T-helper 2 cell treated with Interferon-gamma antibody and Interleukin-4, amounts not matched to agents 5 μg/mL and 100 μg/mL, for 36 hours (primary cell): ENCODE measurements at regions not wholly inside any gene's neighbourhood (a gene's known extent, or its start where the extent isn't known, plus 50 kb on each side); places are given as distances from the start of the nearest gene placed in this dataset.

ENCODE experiments used
- DNase-seq: peaks from one replicate; pipeline ENCODE4 v3.0.0; 2021; ENCODE audit warnings: low spot score
- H3K27ac Mint-ChIP-seq: one replicate; pipeline ENCODE4 v1.8.0; 2021; ENCODE audit warnings: mild to moderate bottlenecking, mixed read lengths
- H3K27me3 Mint-ChIP-seq: one replicate; pipeline ENCODE4 v1.8.0; 2021; ENCODE audit warnings: low read depth, mixed read lengths
- H3K36me3 Mint-ChIP-seq: one replicate; pipeline ENCODE4 v1.8.0; 2021; ENCODE audit warnings: low read depth, mixed read lengths
- H3K4me1 Mint-ChIP-seq: one replicate; pipeline ENCODE4 v1.8.0; 2021; ENCODE audit warnings: low read depth, mixed read lengths
- H3K4me3 Mint-ChIP-seq: one replicate; pipeline ENCODE4 v1.8.0; 2022; ENCODE audit warnings: mild to moderate bottlenecking, moderate library complexity, mixed read lengths
- H3K9me3 Mint-ChIP-seq: one replicate; pipeline ENCODE4 v1.8.0; 2021; ENCODE audit warnings: mixed read lengths

- no peaks in the 10 kb centered on the region for H3K4me1 Mint-ChIP-seq
- H3K4me3 Mint-ChIP-seq: no peak overlapping the region
- H3K27me3 Mint-ChIP-seq: peaks cover 10% of the 10 kb centered on the region
- no peak overlapping the region for H3K27ac Mint-ChIP-seq
- H3K9me3 Mint-ChIP-seq: no peaks in the 10 kb centered on the region
- H3K36me3 Mint-ChIP-seq: no peaks in the 10 kb centered on the region
- DNase-seq: no peak
Measured at GRCh38 chr10:129334266-129334665, 132.8 kb upstream of the MGMT start.

- Mint-ChIP-seq H3K9me3 (no peaks in the 10 kb centered on the region), H3K36me3 (no peaks in the 10 kb centered on the region), H3K4me3 (no peak overlapping the region), H3K27me3 (peaks cover 10% of the 10 kb centered on the region), H3K4me1 (no peaks in the 10 kb centered on the region), H3K27ac (no peak overlapping the region)
- no peak for DNase-seq
Measured at GRCh38 chr10:129335396-129335795, 131.6 kb upstream of the MGMT start.

- H3K27me3 Mint-ChIP-seq: peaks cover 6% of the 10 kb centered on the region
- H3K4me1 Mint-ChIP-seq: no peaks in the 10 kb centered on the region
- no peak overlapping the region for H3K27ac Mint-ChIP-seq
- no peaks in the 10 kb centered on the region for H3K36me3 Mint-ChIP-seq
- H3K9me3 Mint-ChIP-seq: no peaks in the 10 kb centered on the region
- DNase-seq: no peak
- no peak overlapping the region for H3K4me3 Mint-ChIP-seq
Measured at GRCh38 chr10:129335942-129336341, 131.1 kb upstream of the MGMT start.

GRCh38 chr10:129339191-129339590 lies 127.8 kb upstream of the MGMT start:
- Mint-ChIP-seq H3K27ac (no peak overlapping the region), H3K36me3 (no peaks in the 10 kb centered on the region), H3K4me3 (no peak overlapping the region), H3K4me1 (no peaks in the 10 kb centered on the region), H3K9me3 (no peaks in the 10 kb centered on the region), H3K27me3 (no peaks in the 10 kb centered on the region)
- no peak for DNase-seq

- H3K27me3 Mint-ChIP-seq: no peaks in the 10 kb centered on the region
- no peak overlapping the region for H3K27ac Mint-ChIP-seq
- no peak overlapping the region for H3K4me3 Mint-ChIP-seq
- H3K9me3 Mint-ChIP-seq: no peaks in the 10 kb centered on the region
- H3K4me1 Mint-ChIP-seq: no peaks in the 10 kb centered on the region
- no peak for DNase-seq
- no peaks in the 10 kb centered on the region for H3K36me3 Mint-ChIP-seq
Measured at GRCh38 chr10:129339841-129340240, 127.2 kb upstream of the MGMT start.

- Mint-ChIP-seq H3K27me3 (no peaks in the 10 kb centered on the region), H3K27ac (no peak overlapping the region), H3K36me3 (no peaks in the 10 kb centered on the region), H3K4me1 (no peaks in the 10 kb centered on the region), H3K4me3 (no peak overlapping the region), H3K9me3 (no peaks in the 10 kb centered on the region)
- DNase-seq: no peak
Measured at GRCh38 chr10:129341087-129341486, 126.0 kb upstream of the MGMT start.

- DNase-seq: no peak
- Mint-ChIP-seq H3K4me1 (no peaks in the 10 kb centered on the region), H3K27ac (no peak overlapping the region), H3K27me3 (no peaks in the 10 kb centered on the region), H3K4me3 (no peak overlapping the region), H3K36me3 (no peaks in the 10 kb centered on the region), H3K9me3 (no peaks in the 10 kb centered on the region)
Measured at GRCh38 chr10:129342385-129342784, 124.7 kb upstream of the MGMT start.

GRCh38 chr10:129343141-129343540 lies 123.9 kb upstream of the MGMT start:
- H3K4me3 Mint-ChIP-seq: no peak overlapping the region
- DNase-seq: no peak
- H3K36me3 Mint-ChIP-seq: no peaks in the 10 kb centered on the region
- H3K9me3 Mint-ChIP-seq: no peaks in the 10 kb centered on the region
- H3K4me1 Mint-ChIP-seq: no peaks in the 10 kb centered on the region
- no peak overlapping the region for H3K27ac Mint-ChIP-seq
- no peaks in the 10 kb centered on the region for H3K27me3 Mint-ChIP-seq

GRCh38 chr10:129344103-129344502 lies 122.9 kb upstream of the MGMT start:
- Mint-ChIP-seq H3K9me3 (no peaks in the 10 kb centered on the region), H3K27me3 (no peaks in the 10 kb centered on the region), H3K4me3 (no peak overlapping the region), H3K4me1 (no peaks in the 10 kb centered on the region), H3K36me3 (no peaks in the 10 kb centered on the region), H3K27ac (no peak overlapping the region)
- DNase-seq: no peak

- no peak for DNase-seq
- no peak overlapping the region for H3K4me3 Mint-ChIP-seq
- H3K4me1 Mint-ChIP-seq: no peaks in the 10 kb centered on the region
- no peaks in the 10 kb centered on the region for H3K27me3 Mint-ChIP-seq
- no peaks in the 10 kb centered on the region for H3K9me3 Mint-ChIP-seq
- no peak overlapping the region for H3K27ac Mint-ChIP-seq
- H3K36me3 Mint-ChIP-seq: no peaks in the 10 kb centered on the region
Measured at GRCh38 chr10:129344731-129345355, 122.2 kb upstream of the MGMT start.

- H3K27me3 Mint-ChIP-seq: no peaks in the 10 kb centered on the region
- H3K4me1 Mint-ChIP-seq: no peaks in the 10 kb centered on the region
- no peaks in the 10 kb centered on the region for H3K9me3 Mint-ChIP-seq
- H3K36me3 Mint-ChIP-seq: no peaks in the 10 kb centered on the region
- H3K4me3 Mint-ChIP-seq: no peak overlapping the region
- H3K27ac Mint-ChIP-seq: no peak overlapping the region
- no peak for DNase-seq
Measured at GRCh38 chr10:129345763-129346162, 121.3 kb upstream of the MGMT start.

- no peaks in the 10 kb centered on the region for H3K27me3 Mint-ChIP-seq
- no peaks in the 10 kb centered on the region for H3K9me3 Mint-ChIP-seq
Measured at GRCh38 chr10:129350690-129351089, 116.4 kb upstream of the MGMT start.

GRCh38 chr10:129353101-129353500 lies 113.9 kb upstream of the MGMT start:
- Mint-ChIP-seq H3K4me3 (no peak overlapping the region), H3K27me3 (no peaks in the 10 kb centered on the region), H3K27ac (no peak overlapping the region), H3K4me1 (no peaks in the 10 kb centered on the region), H3K9me3 (no peaks in the 10 kb centered on the region), H3K36me3 (no peaks in the 10 kb centered on the region)
- DNase-seq: no peak

More at GRCh38 chr10:129350690-129351089, 116.4 kb upstream of the MGMT start:
- no peak overlapping the region for H3K27ac Mint-ChIP-seq
- H3K4me3 Mint-ChIP-seq: no peak overlapping the region
- no peaks in the 10 kb centered on the region for H3K4me1 Mint-ChIP-seq
- no peaks in the 10 kb centered on the region for H3K36me3 Mint-ChIP-seq
- no peak for DNase-seq

- Mint-ChIP-seq H3K27ac (no peak overlapping the region), H3K9me3 (no peaks in the 10 kb centered on the region), H3K27me3 (no peaks in the 10 kb centered on the region), H3K4me3 (no peak overlapping the region), H3K36me3 (no peaks in the 10 kb centered on the region), H3K4me1 (no peaks in the 10 kb centered on the region)
- no peak for DNase-seq
Measured at GRCh38 chr10:129360046-129360445, 107.0 kb upstream of the MGMT start.

GRCh38 chr10:129361676-129362376 lies 105.2 kb upstream of the MGMT start:
- Mint-ChIP-seq H3K9me3 (no peaks in the 10 kb centered on the region), H3K36me3 (no peaks in the 10 kb centered on the region), H3K27ac (no peak overlapping the region), H3K27me3 (no peaks in the 10 kb centered on the region), H3K4me3 (no peak overlapping the region), H3K4me1 (no peaks in the 10 kb centered on the region)
- DNase-seq: no peak
